GM10266 (cell line): ENCODE measurements at regions not wholly inside any gene's neighbourhood (a gene's known extent, or its start where the extent isn't known, plus 50 kb on each side); places are given as distances from the start of the nearest gene placed in this dataset.

Experiments
- DNase-seq: peaks from one replicate; pipeline ENCODE4 v3.0.0; 2012; ENCODE audit errors: extremely low spot score
- CTCF ChIP-seq: IDR thresholded peaks from 2 replicates; pipeline ENCODE4 v1.5.1; 2012; ENCODE audit warnings: mild to moderate bottlenecking, low read depth; ENCODE audit not compliant: control insufficient read depth, insufficient read depth; ENCODE audit errors: missing control alignments

- TF ChIP-seq CTCF: no peak
- DNase-seq: no peak
Measured at GRCh38 chr2:173754837-173755236, 210.3 kb downstream of the SP3 start.

- no peak for TF ChIP-seq CTCF
- DNase-seq: no peak
Measured at GRCh38 chr2:173755798-173756197, 209.4 kb downstream of the SP3 start.

- TF ChIP-seq CTCF: no peak
- no peak for DNase-seq
Measured at GRCh38 chr2:173759959-173760358, 205.2 kb downstream of the SP3 start.

- TF ChIP-seq CTCF: no peak
Measured at GRCh38 chr2:173760553-173760952, 204.6 kb downstream of the SP3 start.

GRCh38 chr2:173761603-173762119, 203.5 kb downstream of the SP3 start:
- TF ChIP-seq CTCF: no peak
- DNase-seq: no peak

More at GRCh38 chr2:173760553-173760952, 204.6 kb downstream of the SP3 start:
- DNase-seq: no peak

GRCh38 chr2:173762221-173762620, 203.0 kb downstream of the SP3 start:
- TF ChIP-seq CTCF: no peak
- DNase-seq: no peak

GRCh38 chr2:173762864-173763263, 202.3 kb downstream of the SP3 start:
- no peak for DNase-seq
- no peak for TF ChIP-seq CTCF
